ENCODE measurements at regions not wholly inside any gene's neighbourhood (a gene's known extent, or its start where the extent isn't known, plus 50 kb on each side); places are given as distances from the start of the nearest gene placed in this dataset.

DNA sequence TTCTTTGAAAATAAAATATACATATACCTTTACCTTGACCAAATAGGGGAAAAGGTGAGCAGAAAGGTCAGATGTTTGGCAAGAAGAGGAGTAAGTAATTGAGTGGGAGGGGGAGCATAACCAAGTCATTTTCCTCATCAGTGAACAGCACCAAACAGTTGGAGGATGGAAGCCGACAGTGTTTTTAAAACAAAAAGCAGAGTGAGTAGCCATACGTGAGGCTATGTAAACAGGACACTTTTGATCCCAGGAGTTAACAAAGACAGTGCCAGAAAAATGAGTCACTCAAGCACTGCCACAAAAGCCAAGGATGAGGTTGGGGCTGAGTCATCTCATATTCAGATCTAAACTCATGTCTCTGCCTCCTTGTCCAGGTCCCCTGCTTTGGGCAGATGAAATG, 734.7 kb downstream of the KCNA4 start (continued):
- TF ChIP-seq, protein P1, sequence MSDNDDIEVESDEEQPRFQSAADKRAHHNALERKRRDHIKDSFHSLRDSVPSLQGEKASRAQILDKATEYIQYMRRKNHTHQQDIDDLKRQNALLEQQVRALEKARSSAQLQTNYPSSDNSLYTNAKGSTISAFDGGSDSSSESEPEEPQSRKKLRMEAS (IDR thresholded peaks at IDR 0.05; ENCODE audit: low read depth) = 0 out of 2 replicates have a peak, but pooled peaks have one; percentile 58
- TF ChIP-seq EZH2phosphoT487 (IDR thresholded peaks at IDR 0.05; ENCODE audit: borderline replicate concordance, low read depth) (no peak), RFX5 (IDR thresholded peaks at IDR 0.05; ENCODE audit: low read length) (no peak), SIN3A (IDR thresholded peaks at IDR 0.05; ENCODE audit: borderline replicate concordance, low read depth, low read length) (peak; percentile 33; the same call in 1 of the 2 replicates), FOSL2 (IDR thresholded peaks at IDR 0.05; ENCODE audit: borderline replicate concordance, low read depth) (peak; percentile 99), EP300 (IDR thresholded peaks at IDR 0.05; ENCODE audit: borderline replicate concordance in 1 of 2, low read depth in 1 of 2, low read length in 1 of 2) (peak in 1 of 2 experiments; percentile 86; a peak in 2 of 4 replicates), TEAD4 (IDR thresholded peaks at IDR 0.05; ENCODE audit: borderline replicate concordance, insufficient read depth) (0 out of 2 replicates have a peak, but pooled peaks have one; percentile 19), ZBTB33 (IDR thresholded peaks at IDR 0.05; ENCODE audit: borderline replicate concordance, low read depth) (no peak), PBX3 (IDR thresholded peaks at IDR 0.05) (peak; percentile 59), CHD2 (IDR thresholded peaks at IDR 0.05; ENCODE audit: low read length, partially characterized antibody) (no peak)
- TF ChIP-seq, protein P2, sequence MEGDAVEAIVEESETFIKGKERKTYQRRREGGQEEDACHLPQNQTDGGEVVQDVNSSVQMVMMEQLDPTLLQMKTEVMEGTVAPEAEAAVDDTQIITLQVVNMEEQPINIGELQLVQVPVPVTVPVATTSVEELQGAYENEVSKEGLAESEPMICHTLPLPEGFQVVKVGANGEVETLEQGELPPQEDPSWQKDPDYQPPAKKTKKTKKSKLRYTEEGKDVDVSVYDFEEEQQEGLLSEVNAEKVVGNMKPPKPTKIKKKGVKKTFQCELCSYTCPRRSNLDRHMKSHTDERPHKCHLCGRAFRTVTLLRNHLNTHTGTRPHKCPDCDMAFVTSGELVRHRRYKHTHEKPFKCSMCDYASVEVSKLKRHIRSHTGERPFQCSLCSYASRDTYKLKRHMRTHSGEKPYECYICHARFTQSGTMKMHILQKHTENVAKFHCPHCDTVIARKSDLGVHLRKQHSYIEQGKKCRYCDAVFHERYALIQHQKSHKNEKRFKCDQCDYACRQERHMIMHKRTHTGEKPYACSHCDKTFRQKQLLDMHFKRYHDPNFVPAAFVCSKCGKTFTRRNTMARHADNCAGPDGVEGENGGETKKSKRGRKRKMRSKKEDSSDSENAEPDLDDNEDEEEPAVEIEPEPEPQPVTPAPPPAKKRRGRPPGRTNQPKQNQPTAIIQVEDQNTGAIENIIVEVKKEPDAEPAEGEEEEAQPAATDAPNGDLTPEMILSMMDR (IDR thresholded peaks at IDR 0.05) = no peak

DNA sequence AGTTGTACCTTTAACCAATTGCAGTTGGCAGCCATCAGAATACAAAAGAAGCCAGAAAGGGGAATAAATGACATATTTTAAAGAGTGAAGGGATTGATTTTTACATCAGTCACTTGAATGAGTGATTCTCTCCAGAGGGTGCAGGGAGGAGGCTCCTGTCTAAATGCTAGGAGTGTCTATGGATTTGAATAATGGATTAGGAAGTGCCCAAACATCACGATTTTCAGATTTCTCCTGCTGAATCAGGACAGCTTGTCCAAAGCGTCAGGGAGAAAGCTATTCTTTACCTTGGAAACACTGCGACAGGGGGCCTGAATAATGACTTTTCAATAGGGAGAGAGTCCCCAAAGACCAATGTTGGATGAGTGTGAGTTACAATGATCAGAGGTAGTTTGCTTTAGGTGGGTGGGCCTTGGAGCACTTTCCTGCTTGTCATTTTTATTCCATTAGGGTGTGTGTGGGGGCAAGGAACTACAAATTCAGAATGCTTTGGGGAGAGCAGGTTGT, 735.5 kb downstream of the KCNA4 start:
- no peaks in the 10 kb centered on the region for H3F3A ChIP-seq (replicated peaks; ENCODE audit: insufficient read depth)
- peak overlapping the region; percentile 45 for H3K4me2 ChIP-seq
- H4K20me1 ChIP-seq (ENCODE audit: insufficient read depth) = no peaks in the 10 kb centered on the region
- H3K27ac ChIP-seq (ENCODE audit: low read depth in 2 of 2, low read length in 1 of 2) = peak overlapping the region in 1 of 2 experiments; percentile 85; a peak in 2 of 4 replicates
- H3K27me3 ChIP-seq (ENCODE audit: insufficient read depth) = no peaks in the 10 kb centered on the region
- POLR2A ChIA-PET = no interaction called here
- peaks cover 0 to 21% of the 10 kb centered on the region in 2 experiments; a peak in 3 of 4 replicates for H3K4me1 ChIP-seq (ENCODE audit: control insufficient read depth in 1 of 2, insufficient read depth in 2 of 2, low read depth in 1 of 2, low read length in 1 of 2)
- no peaks in the 10 kb centered on the region for H3K9me3 ChIP-seq
- 50% methylated on average over 3 of the region's 3 CpGs for WGBS (ENCODE audit: low lambda C conversion rate)
- DNase-seq = no peak
- no peaks in the 10 kb centered on the region for H3K79me2 ChIP-seq (ENCODE audit: insufficient read depth)
- CTCF ChIA-PET = interaction anchor here (0.7 kb wide), 1 partner anchor 37 kb away, joined by 3 read pairs; no protein-coding TSS in a partner anchor
- no peak overlapping the region for H3K4me3 ChIP-seq (ENCODE audit: low read depth in 2 of 2, low read length in 1 of 2)
- H2AFZ ChIP-seq (ENCODE audit: low read depth) = no peak overlapping the region
- no peaks in the 10 kb centered on the region for H3K36me3 ChIP-seq (replicated peaks in 1 of 2; ENCODE audit: control insufficient read depth in 1 of 2, insufficient read depth in 2 of 2, low read length in 1 of 2)
- no peaks in the 10 kb centered on the region for H3K9me2 ChIP-seq
- H3K9ac ChIP-seq = peak overlapping the region; percentile 53; the same call in 1 of the 2 replicates
- TF ChIP-seq GATA2 (CRISPR knock-in tag; IDR thresholded peaks at IDR 0.05) = no peak
- TF ChIP-seq CHD2 (IDR thresholded peaks at IDR 0.05; ENCODE audit: low read length, partially characterized antibody) = no peak
- no peak for TF ChIP-seq RAD21 (IDR thresholded peaks at IDR 0.05; ENCODE audit: low read length)
- TF ChIP-seq ZBTB33 (IDR thresholded peaks at IDR 0.05; ENCODE audit: borderline replicate concordance, low read depth) = no peak
- TF ChIP-seq SIN3A (IDR thresholded peaks at IDR 0.05; ENCODE audit: borderline replicate concordance, low read depth, low read length) = no peak
- TF ChIP-seq GABPA (IDR thresholded peaks at IDR 0.05; ENCODE audit: low read depth) = no peak
- no peak for TF ChIP-seq RCOR1 (IDR thresholded peaks at IDR 0.05; ENCODE audit: low read length)
- no peak for TF ChIP-seq POLR2AphosphoS5 (IDR thresholded peaks at IDR 0.05; ENCODE audit: low read depth, low read length)
- TF ChIP-seq, protein P1 (IDR thresholded peaks at IDR 0.05; ENCODE audit: low read depth) = no peak
- TF ChIP-seq FOXM1 (IDR thresholded peaks at IDR 0.05; ENCODE audit: low read depth) = no peak
- TF ChIP-seq RFX5 (IDR thresholded peaks at IDR 0.05; ENCODE audit: low read length) = no peak
- TF ChIP-seq RXRA (IDR thresholded peaks at IDR 0.05; ENCODE audit: borderline replicate concordance, low read depth) = no peak
- TF ChIP-seq PBX3 (IDR thresholded peaks at IDR 0.05) = no peak
